KG1 (cell line): ENCODE measurements at regions not wholly inside any gene's neighbourhood (a gene's known extent, or its start where the extent isn't known, plus 50 kb on each side); places are given as distances from the start of the nearest gene placed in this dataset.

ENCODE experiments used
- DNase-seq: peaks from one replicate; lab custom pipeline; 2025; lab: John Stamatoyannopoulos, UW

DNA sequence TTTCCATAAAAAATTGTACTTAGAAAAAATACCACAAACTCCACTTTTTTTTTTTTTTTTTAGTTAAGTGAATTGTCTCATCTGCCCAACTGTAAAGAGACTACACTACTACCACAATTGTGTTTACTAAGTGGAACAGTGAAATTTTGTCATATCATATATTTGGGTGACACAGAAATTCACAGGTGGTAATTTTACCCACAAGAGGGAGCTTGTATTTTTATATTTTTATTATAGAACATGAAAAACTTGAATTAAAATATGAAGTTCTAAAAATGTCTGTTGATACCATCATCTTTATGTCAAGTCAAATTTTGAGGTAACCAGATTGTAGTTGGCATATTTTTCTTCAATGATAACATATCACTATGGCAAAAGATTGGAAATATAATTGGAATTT is 329.4 kb upstream of the SOX5 start:
- DNase-seq: no peak

DNA sequence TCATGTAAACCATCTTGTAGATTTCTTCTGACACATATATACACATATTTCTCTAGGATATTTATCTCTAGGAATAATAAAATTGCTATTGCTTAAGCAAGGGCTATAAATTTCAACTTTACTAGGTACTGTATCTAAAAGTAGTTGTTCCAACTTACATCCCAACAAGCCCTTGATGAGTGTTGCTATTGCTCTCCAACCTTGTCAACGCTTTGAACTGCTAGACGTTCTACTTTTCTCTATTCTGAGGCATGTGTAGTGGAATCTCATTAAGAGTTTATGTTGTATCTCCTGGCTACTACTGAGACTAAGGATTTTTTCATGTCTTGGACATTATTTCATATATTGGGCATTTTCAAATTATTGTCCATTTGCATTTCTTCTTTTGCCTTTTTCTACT is 321.5 kb upstream of the SOX5 start:
- DNase-seq: no peak

DNA sequence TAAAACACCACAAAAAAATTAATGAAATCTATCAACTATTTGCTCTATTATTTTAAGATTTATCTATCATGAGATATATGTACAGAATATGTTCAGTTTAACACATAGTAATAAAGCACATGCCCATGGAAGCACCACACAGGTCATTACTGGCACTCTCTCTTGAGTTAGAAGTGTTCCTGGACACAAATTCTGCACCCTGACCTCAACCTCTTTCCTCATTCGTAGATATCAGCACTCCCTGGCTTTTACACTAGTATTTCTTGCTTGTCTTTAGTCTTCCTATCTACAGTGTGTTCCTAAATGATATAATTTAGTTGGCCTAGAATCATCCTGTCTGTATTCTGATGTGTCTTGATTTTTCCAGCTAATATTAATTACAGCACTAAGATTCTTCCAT is 321.0 kb upstream of the SOX5 start:
- DNase-seq: no peak

DNA sequence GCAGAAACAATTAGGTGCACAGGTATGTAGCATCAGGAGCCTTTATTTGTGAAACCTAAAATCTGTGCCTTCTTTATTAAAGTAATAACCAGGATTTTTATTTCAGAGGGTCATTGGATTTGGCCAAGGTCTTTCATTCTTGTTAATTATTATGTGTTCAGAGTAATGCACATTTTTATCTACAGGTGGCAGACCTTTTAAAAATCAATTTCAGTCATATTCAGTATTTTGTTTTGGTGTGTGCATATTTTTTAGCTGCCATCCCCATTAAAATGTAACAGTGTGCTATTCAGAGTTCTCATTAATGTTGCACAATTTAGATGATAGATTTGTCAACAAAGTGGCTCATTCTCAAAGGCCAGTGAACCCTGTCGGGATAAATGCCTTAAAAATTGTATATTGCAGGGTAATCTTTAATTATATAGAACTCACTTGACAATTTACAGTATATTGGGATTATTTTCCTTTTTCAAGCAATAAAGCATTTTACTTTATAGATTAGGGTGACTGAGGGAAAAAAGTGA is 319.3 kb upstream of the SOX5 start:
- no peak for DNase-seq

DNA sequence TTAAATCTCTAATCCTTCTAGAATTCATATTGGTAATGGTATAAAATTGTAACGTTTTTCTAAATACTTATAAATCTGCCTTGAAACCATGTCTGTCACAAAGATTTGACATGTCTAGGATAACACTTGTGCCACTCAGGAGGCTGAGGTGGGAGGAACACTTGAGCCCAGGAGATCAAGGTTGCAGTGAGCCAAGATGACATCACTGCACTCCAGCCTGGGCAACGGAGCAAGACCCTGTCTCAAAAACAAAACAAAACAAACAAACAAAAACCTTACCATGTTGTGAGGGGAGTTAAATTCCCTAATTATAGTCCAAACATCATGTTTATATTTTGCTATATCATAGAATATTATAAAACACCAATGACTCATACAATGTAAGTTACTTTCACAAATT is 317.5 kb upstream of the SOX5 start:
- no peak for DNase-seq

DNA sequence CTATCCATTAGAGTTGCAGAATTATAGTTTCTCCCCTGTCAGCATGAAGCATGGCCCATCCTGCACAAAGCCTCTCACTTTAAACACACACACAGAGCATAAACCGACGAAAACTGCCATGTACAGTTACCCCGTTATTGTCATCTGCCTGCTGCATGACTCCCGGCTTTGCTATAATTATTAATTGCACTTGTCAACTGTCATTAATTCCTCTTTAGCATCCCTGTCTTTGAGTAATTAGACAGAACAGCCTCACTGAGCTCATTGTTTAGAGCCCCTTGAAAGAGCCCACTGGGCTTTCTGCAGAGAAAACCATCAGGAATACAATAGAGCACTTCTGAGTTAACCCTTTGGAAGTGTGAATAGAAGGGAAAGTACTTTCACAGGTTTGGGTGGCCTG is 307.2 kb upstream of the SOX5 start:
- DNase-seq: no peak

DNA sequence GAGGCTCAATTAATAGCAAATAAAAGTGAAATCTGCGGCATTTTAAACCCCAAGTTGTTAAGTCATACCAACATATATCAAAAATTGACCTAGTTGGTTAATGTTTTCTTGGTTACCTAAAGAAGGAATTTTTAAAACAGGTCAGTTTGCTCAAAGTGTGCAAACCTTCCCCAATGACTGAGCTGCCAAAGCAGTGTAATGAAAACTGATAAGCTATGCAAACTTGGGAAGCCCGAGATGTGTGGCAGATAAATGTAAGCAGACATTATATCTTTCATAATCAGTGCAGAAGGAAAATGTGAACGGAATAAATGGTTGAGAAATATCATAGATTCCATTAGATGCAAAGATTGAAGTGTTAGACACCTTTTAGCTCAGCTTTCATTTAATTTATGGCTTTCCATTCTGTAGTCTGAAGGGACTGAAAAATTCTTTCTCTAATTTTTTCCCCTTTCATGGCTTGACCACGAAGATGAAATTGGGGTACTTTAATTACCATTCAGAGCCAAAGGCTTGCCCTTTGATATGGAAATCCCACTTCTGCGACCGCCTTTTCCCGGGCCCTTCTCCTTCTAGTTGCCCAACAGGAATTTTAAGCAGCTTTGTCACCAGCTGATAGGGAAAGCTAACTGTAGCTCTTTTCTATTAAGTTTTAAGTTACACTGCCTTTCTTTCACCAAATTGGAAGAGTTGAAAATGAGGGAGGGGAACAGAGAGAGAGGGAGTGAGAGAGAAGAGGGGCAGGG is 306.6 kb upstream of the SOX5 start:
- DNase-seq: no peak

DNA sequence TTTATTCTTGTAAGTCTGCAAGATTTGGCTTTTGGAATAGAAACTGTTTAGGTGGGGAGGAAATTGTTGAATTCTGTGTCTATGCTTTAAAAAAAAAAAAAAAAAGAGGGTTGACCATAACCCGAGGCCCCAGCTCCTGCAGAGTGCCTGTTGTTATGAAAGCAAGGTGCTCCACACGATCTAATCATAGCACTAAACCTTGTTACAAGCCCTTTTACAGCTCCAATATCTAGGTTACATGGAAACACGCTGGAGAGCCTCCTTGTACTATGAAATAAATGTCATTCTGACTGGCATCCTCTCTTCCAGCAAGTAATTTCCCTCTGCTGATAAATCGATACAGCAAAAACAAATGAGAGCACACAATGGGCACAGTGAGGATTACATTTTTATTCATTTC is 303.1 kb upstream of the SOX5 start:
- no peak for DNase-seq

DNA sequence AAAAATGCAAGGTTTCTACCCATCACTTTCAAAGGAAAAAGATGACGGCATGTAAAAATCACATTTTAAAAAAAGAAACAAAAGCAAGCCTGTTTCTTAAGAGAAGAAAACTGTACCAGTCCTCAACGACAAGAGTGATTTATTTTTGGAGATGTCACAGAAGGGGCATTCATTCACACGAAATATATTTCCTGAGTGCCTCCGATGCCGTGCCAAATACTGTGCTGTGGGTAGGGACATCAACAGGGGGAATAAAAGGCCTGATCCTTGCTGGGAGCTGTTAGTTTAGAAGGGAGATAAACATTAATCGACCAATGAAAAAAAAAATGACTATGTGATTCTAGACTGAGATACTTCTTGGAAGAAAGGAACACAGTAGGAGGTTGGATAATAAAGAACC is 297.5 kb upstream of the SOX5 start:
- DNase-seq: no peak

DNA sequence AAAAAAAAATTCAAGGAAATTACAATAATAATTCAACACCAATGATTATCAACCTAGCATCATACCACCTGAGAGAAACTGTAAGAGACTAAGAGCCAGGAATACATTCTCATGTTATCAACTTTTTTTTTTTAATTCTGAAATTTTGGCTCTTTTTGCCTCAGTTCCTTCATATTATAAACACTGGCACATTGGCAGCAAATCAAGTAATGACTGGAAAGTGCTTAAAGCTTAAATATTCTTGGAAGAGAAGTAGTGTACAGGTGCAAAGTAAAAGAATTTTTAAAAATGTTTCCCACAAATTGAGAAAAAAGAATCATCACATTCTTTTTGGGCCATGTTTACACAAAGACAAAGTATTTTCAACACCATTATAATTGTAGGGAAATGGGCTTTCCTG is 296.9 kb upstream of the SOX5 start:
- no peak for DNase-seq

DNA sequence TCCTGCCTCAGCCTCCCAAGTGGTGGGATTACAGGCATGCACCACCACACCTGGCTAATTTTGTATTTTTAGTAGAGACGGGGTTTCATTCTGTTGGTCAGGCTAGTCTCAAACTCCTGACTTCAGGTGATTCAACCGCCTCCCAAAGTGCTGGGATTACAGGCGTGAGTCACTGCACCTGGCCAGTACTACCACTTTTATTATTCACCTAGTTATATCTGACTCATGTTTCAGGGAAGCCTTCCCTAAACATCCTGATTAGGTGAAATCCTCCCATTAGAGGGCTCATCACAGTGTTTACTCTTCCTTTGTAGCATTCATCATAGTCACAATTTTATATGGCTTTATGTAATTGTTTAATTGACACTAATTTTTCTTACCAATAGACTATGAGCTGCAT is 295.3 kb upstream of the SOX5 start:
- no peak for DNase-seq

DNA sequence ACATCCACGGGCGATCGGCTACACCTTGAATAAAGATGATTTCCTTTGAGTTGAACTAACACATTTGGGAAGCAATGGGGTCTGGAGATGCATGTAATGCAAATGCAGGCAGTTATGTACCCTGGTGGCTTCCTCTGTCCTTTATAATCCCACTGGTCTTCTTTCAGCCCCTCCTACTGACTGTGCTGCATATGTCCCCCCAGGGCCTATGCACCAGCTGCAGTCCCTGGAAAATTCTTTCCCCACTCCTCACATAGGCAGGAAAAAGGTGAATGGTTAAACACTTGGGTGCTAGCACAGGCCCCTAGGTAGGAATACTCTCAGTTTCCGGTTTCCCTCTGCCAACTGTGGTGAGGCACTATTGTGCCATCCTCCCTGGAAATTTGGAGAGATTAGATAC is 294.8 kb upstream of the SOX5 start:
- no peak for DNase-seq

DNA sequence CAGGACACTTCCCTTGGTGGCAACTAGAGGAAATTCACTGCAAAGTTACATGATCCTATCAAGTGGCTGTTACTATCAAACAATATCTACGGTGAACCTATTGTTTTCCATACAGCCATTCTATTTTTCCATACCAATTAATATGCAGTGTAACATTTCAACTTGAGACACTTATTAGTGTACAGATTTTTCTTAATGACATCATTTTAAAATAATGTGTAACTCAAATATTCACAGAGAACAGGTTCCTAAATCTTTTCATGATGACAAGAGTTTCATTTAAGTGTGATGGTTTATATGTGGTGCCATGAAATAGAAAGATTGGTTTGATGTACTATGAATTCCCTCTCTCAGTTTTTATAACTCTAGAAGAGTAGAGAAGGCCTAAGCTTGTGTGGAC is 291.2 kb upstream of the SOX5 start:
- DNase-seq: no peak

DNA sequence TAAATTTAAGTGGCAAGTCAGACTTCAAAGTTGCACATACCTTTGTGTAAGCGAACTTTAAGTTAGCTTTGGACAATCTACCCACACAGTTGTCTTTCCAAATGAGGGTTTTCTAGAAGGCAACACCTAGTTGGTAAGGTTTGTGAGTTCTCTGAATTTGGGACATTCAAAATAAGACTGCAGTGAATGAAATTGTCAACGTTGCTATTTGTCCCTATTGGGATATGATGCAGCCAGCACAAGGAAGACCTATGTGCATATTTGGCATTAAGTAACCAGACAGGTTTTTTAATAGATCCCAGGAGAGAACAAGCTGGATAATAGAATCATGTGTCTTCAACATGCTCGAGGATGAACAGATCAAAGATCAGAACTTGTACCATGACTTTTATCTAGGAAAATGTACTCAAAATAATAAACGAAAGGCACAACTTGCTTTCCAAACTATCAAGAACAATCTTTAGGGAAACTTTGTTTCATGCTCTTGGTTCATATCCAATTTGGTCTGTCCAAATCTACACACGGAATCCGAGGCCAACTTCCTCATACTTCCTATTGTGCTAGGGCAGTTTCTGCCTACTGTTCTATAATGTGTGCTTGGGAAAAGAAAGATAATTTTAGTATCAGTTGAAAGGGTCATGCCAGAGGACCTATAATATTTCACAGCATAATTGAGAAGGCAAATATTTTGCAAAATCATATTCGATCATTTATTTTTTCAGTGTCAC is 284.2 kb upstream of the SOX5 start:
- DNase-seq: no peak

DNA sequence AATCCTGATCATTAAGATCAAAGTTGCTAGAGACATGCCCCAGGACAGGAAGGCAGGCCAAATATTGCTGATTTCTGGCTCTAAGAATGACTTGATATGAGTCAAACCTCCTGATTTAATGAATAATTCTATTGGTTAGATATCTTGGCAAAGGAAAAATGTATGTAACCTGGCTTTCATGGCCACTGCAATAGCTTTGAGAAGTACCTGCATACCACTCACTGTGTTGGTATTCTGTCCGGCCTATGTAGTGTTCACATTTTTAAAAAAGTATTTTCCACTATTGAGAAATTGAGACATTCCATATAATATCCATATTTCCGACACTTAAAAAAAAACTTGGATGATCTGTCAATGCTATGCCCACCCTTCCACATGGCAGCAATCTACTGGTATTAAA is 283.1 kb upstream of the SOX5 start:
- no peak for DNase-seq

DNA sequence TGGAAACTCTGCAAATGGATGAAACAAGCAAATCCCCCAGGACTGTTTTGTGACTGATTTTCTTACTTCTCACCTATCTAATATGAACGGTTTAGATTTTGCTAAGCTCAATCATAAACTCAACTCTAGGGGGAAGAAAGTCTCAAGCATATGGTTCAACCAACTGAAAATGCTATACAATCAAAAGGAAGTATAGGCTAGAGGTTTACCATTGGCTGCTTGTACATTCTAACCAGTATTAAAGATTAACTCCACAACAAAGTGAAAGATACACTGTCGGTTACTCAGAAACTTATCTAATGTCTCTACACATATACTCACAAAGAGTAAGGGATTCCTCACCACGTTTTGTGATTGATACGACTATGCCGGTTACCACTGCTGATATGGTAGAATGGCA is 281.8 kb upstream of the SOX5 start:
- DNase-seq: no peak

DNA sequence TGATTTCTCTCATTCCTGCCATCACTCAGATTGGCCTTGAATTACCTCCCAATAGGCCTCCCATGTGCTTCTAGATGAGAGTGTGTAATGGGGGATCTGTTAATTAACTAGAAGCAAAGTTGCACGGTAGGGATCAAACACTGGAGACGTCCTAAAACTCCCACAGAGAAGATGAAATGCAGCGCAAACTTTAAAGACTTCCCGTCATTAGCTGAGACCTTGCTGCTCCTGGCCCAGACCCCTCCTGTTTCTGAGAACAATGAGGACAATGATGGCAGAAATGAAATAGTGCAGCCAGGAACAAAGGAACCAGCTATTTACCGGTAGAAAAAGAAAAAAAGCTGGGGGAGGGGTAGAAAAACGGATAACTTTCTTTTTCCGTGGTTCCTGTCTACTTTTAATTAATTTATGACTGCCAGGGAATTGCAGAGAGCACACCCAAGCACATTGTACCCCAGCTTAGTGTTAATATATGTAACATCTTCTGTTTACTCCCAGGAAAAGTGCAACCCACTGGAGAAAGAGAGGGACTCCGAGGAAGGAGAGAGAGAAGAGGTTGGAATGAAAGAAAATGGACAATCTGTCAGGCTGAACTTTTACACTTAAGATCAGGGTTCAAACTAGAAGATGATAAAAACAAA is 280.7 kb upstream of the SOX5 start:
- DNase-seq: no peak

DNA sequence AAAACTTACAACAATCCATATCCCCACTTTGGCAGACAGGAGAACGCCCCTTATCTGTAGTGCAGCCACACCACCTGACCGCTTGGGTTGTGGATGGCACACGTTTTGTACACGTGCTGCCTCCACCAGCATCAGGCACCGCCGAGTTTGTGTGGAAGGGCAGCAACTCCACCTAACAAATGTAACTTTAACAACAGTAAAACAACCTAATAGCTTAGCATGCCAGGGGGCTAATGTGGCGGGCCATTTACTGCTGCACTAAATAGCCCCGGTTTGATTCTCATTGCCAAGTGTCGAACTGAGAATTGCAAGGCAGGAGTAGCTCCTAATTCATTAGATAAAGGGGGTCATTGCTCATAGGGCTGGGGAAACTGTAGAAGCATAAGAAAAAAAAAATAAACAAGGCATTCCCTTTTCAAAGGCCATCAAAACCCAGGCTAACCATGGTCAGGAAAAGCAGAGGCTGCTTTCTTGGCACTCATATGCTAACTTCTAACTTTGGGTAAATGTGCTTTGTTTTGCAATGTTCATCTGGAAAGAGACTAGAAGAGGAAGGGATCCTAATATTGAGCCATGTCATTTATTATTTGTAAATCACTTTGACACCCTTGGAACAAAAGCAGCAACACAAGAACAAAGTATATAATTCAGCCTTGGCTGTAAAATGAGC is 279.7 kb upstream of the SOX5 start:
- DNase-seq: no peak

DNA sequence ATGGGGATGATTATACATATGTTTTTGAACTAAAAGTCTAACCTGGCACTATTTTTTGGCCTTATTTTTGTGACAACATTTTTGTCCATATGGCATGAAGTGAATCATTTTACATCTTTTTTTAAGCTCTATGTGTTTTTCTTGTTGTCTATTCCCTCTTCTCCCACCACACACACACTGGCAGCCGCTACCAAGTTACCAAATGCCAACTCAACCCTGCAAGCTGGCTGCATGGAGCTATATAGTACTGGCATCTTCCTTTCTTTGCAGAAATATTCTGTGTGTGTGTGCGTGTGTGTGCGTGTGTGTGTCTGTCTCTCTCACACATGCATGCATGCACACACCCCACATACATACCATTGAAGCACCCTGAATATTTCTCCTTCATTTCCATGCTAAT is 278.9 kb upstream of the SOX5 start:
- DNase-seq: no peak

DNA sequence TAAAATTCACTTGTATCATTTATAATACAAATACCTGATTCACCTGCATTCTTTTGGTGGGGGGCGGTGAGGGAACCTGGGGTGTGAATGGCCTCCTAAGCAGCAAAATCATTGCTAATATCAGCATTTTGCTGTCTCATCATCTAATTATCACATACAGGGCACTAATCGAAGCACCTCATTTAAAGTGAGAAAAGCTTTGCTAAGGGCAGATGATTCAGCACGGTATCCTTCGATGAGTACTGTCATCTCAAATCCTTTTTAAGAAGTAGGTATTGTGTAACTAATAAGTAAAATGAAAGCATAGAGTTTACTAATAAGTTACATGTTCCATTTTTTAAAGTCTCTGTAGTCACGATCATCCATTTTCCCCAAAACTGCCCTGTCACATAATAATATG is 278.1 kb upstream of the SOX5 start:
- DNase-seq: no peak

DNA sequence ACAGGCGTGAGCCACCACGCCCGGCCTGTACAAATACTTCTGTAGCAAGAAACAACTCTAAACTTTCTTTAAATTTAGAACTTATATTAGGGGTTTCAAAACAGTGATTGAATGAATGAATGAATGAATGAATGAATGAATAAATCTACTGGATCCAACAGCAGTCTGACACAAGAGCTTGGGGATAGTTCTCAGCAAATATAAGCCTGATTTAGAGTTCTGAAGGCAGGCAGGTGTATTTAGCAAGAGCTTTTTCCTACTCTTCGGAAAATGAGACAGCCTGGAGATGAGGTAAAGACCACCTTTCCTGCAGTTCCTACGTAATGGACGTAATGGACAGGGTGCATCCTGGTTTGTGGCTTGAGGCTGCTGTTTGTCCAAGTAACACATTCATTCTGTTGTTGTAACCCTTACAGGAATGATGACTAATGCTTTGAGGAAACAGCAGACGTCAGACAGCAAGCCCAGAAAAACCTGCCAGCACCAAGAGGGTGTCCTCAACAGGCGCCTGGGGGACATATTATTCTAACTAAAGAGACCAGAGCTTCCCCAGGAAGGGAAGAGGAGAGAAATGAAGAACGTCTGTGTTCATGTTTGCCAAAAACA is 277.4 kb upstream of the SOX5 start:
- no peak for DNase-seq

DNA sequence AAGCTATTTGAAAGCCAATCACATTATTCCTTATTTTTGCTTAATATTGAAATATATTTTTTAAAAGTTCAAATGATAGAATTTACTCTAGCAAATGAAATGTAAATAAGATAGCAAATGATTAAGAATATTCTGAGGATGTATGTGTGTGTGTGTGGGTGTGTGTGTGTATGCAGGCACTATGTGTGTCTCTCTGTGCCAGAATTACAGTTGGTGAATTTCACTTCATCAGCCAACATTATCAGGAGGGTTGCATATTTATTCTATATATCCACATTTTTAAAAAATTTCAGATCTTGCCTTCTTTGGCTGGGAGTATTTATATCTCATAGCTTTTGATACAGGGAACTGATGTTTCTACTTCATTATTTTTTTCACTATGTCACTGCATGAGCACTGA is 274.9 kb upstream of the SOX5 start:
- DNase-seq: no peak
